Peyer's patch (tissue), 4 donors: ENCODE measurements at regions not wholly inside any gene's neighbourhood (a gene's known extent, or its start where the extent isn't known, plus 50 kb on each side); places are given as distances from the start of the nearest gene placed in this dataset.

Experiments used
- CTCF ChIP-seq, 6 experiments: fragments of 450-650 bp in 4 of 6; fragments of 200-600 bp in 2 of 6; sonication (generic) in 1 of 6; IDR thresholded peaks; one replicate each; pipeline ENCODE4 v1.5.1; 2017 to 2019; ENCODE audit warnings: antibody characterized with exemption in 6 of 6, mild to moderate bottlenecking in 3 of 6, moderate library complexity in 1 of 6
- POLR2A ChIP-seq, 2 donors: fragments of 450-650 bp; IDR thresholded peaks; one replicate each; pipeline ENCODE4 v1.5.1; 2017; ENCODE audit warnings: antibody characterized with exemption in 2 of 2, mild to moderate bottlenecking in 2 of 2, moderate library complexity in 2 of 2

DNA sequence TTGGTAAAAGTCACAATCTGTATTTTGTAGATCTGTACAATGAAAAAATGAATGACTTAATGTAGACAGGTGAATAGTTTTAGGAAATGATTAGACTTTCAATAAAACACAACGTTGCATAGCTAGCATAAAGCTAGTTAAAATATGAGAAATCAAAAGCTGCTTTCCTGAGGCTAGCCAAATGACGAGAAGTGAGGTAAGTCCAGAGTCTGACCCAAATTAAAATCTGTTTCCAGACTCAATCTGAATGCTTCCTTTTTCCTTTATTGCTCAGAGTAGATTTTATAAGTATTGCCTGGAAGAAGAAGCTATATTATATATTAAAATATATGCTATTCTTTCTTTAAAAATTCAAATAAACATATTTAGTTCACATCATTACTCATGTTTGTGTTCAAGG is 615.4 kb downstream of the CD109 start:
- TF ChIP-seq CTCF (IDR thresholded peaks at IDR 0.05) (no peak), POLR2A (IDR thresholded peaks at IDR 0.05) (no peak)
